GM12878 (cell line): ENCODE measurements at regions not wholly inside any gene's neighbourhood (a gene's known extent, or its start where the extent isn't known, plus 50 kb on each side); places are given as distances from the start of the nearest gene placed in this dataset.

Source experiments
- BCLAF1 ChIP-seq: fragments of 450-650 bp; IDR thresholded peaks from 2 replicates; pipeline ENCODE4 v1.6.1; 2017; ENCODE audit warnings: antibody characterized with exemption, mild to moderate bottlenecking, moderate library complexity
- BRCA1 ChIP-seq: IDR thresholded peaks from 2 replicates; pipeline ENCODE4 v1.6.1; 2011; ENCODE audit warnings: low read depth, low read length, improper control_type of control experiment
- CBX3 ChIP-seq: fragments of 200-600 bp; sonication (generic); IDR thresholded peaks from 2 replicates; pipeline ENCODE4 v1.6.1; 2016; ENCODE audit warnings: low read depth, borderline replicate concordance
- CTCF ChIP-seq, 3 experiments: IDR thresholded peaks in 2 of 3; conservative IDR thresholded peaks in 1 of 3; 2 replicates each; pipeline ENCODE4 v1.5.1; 2011; ENCODE audit warnings: low read depth in 3 of 3, low read length in 3 of 3, mild to moderate bottlenecking in 3 of 3, control low read depth in 2 of 3, moderate library complexity in 2 of 3, inconsistent platforms in 1 of 3, mixed read lengths in 1 of 3; ENCODE audit not compliant: control insufficient read depth in 2 of 3, insufficient read depth in 1 of 3; ENCODE audit errors: extremely low read depth in 1 of 3
- JUND ChIP-seq: IDR thresholded peaks from 2 replicates; pipeline ENCODE4 v1.6.1; 2012; ENCODE audit warnings: low read depth, mild to moderate bottlenecking, low read length, improper control_type of control experiment, moderate library complexity
- MTA3 ChIP-seq: IDR thresholded peaks from 2 replicates; pipeline ENCODE4 v1.6.1; 2012; ENCODE audit warnings: low read length, inconsistent platforms, borderline replicate concordance
- POLR2A ChIP-seq: IDR thresholded peaks from 2 replicates; pipeline ENCODE4 v1.6.1; 2011; ENCODE audit warnings: low read depth, mild to moderate bottlenecking, low read length
- POLR2AphosphoS5 ChIP-seq: IDR thresholded peaks from 2 replicates; pipeline ENCODE4 v1.6.1; 2011; ENCODE audit warnings: mild to moderate bottlenecking, low read length, inconsistent platforms
- TF ChIP-seq, protein P1 (sequence below): IDR thresholded peaks from 2 replicates; pipeline ENCODE4 v1.6.1; 2012; ENCODE audit warnings: low read depth, low read length, improper control_type of control experiment

GRCh38 chrX:39018541-39018940 is 217.3 kb downstream of the MID1IP1 start:
- TF ChIP-seq BCLAF1, result no peak
- TF ChIP-seq POLR2A, result no peak
- TF ChIP-seq CTCF (IDR thresholded peaks at IDR 0.05 in 2 of 3, conservative IDR thresholded peaks at IDR 0.05 in 1 of 3; ENCODE audit: control insufficient read depth in 2 of 3, extremely low read depth in 1 of 3, insufficient read depth in 1 of 3, low read depth in 3 of 3, low read length in 3 of 3), result no peak
- TF ChIP-seq POLR2AphosphoS5, result no peak
- TF ChIP-seq, protein P1, sequence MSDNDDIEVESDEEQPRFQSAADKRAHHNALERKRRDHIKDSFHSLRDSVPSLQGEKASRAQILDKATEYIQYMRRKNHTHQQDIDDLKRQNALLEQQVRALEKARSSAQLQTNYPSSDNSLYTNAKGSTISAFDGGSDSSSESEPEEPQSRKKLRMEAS, result no peak
- no peak for TF ChIP-seq CBX3
- TF ChIP-seq MTA3, result no peak
- no peak for TF ChIP-seq JUND
- no peak for TF ChIP-seq BRCA1
